Neutrophil (primary cell): ENCODE measurements at regions not wholly inside any gene's neighbourhood (a gene's known extent, or its start where the extent isn't known, plus 50 kb on each side); places are given as distances from the start of the nearest gene placed in this dataset.

Source experiments
- H3K27ac ChIP-seq: fragments of 200-600 bp; sonication (generic); 2 replicates; pipeline ENCODE4 v1.5.1; 2016; ENCODE audit warnings: mild to moderate bottlenecking, moderate library complexity
- H3K27me3 ChIP-seq: fragments of 200-600 bp; sonication (generic); 2 replicates; pipeline ENCODE4 v1.6.0; 2016; ENCODE audit warnings: mild to moderate bottlenecking
- H3K36me3 ChIP-seq: fragments of 200-600 bp; sonication (generic); 2 replicates; pipeline ENCODE4 v1.5.1; 2017
- H3K4me1 ChIP-seq, 2 experiments: fragments of 200-600 bp in 1 of 2; sonication (generic) in 1 of 2; 1 replicate in 1 of 2; 2 replicates in 1 of 2; pipeline versions ENCODE4 v1.5.1 to v1.6.1; 2013 to 2016; ENCODE audit warnings: low read depth in 1 of 2, low read length in 1 of 2, mild to moderate bottlenecking in 1 of 2, moderate library complexity in 1 of 2; ENCODE audit not compliant: control insufficient read depth in 1 of 2, insufficient read depth in 1 of 2
- H3K4me3 ChIP-seq, 2 experiments: fragments of 200-600 bp in 1 of 2; sonication (generic) in 1 of 2; 1 replicate in 1 of 2; 2 replicates in 1 of 2; pipeline ENCODE4 v1.5.1; 2013 to 2016; ENCODE audit warnings: low read depth in 1 of 2, low read length in 1 of 2, mild to moderate bottlenecking in 1 of 2, moderate library complexity in 1 of 2
- H3K9me3 ChIP-seq: fragments of 200-600 bp; sonication (generic); 2 replicates; pipeline ENCODE4 v1.5.1; 2016
- TF ChIP-seq, protein P1 (sequence below): fragments of 200-600 bp; sonication (generic); IDR thresholded peaks from 2 replicates; pipeline ENCODE4 v1.5.1; 2016; ENCODE audit warnings: antibody characterized with exemption

DNA sequence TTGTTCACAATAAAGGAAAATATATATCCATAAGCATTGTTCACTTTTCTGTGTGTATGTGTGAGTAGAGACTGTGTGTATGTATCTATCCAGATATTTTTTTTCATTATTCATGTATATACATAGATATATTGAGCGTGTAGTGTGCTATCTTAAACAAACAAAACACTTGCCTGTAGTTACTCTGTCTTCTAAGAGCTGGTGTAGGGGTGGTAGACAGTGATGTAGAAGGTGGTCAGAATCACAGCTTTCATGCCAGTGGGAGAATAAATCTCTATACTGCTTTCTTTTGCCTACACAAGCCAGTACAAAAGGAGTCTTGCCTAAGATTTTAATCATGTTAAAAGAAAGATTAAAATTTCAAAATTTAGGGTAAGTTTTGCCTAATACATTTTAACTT, 122.0 kb downstream of the UCHL5 start:
- Histone ChIP-seq H3K4me3 (no peak overlapping the region), H3K27me3 (no peaks in the 10 kb centered on the region), H3K27ac (peak overlapping the region; percentile 98), H3K4me1 (peaks cover 73 to 82% of the 10 kb centered on the region in 2 experiments), H3K36me3 (no peaks in the 10 kb centered on the region), H3K9me3 (no peaks in the 10 kb centered on the region)
- TF ChIP-seq, protein P1, sequence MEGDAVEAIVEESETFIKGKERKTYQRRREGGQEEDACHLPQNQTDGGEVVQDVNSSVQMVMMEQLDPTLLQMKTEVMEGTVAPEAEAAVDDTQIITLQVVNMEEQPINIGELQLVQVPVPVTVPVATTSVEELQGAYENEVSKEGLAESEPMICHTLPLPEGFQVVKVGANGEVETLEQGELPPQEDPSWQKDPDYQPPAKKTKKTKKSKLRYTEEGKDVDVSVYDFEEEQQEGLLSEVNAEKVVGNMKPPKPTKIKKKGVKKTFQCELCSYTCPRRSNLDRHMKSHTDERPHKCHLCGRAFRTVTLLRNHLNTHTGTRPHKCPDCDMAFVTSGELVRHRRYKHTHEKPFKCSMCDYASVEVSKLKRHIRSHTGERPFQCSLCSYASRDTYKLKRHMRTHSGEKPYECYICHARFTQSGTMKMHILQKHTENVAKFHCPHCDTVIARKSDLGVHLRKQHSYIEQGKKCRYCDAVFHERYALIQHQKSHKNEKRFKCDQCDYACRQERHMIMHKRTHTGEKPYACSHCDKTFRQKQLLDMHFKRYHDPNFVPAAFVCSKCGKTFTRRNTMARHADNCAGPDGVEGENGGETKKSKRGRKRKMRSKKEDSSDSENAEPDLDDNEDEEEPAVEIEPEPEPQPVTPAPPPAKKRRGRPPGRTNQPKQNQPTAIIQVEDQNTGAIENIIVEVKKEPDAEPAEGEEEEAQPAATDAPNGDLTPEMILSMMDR, result no peak

DNA sequence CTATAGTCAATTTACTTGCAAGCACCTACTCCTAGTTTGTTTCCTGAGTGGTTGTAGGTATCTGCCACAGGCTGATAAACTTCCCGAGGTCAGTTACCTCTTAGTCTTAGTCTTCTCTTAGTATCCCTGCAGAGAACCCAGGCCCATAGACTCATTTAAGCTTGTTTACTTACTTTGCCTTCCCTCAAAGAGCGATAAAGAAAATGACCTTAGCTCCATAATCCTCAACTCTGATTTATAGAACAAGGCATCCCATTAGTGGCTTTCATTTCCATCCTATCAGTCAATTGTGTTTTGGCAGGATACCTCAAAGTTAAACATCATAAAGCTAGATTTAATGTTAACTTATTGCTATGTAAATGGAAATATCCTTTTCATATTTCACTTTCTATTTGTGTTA, 119.7 kb downstream of the UCHL5 start:
- H3K27ac ChIP-seq, result peak overlapping the region; percentile 98
- TF ChIP-seq, protein P1, result no peak
- no peaks in the 10 kb centered on the region for H3K36me3 ChIP-seq
- no peak overlapping the region for H3K4me3 ChIP-seq
- H3K9me3 ChIP-seq, result no peaks in the 10 kb centered on the region
- no peaks in the 10 kb centered on the region for H3K27me3 ChIP-seq
- H3K4me1 ChIP-seq, result peaks cover 70 to 84% of the 10 kb centered on the region in 2 experiments

DNA sequence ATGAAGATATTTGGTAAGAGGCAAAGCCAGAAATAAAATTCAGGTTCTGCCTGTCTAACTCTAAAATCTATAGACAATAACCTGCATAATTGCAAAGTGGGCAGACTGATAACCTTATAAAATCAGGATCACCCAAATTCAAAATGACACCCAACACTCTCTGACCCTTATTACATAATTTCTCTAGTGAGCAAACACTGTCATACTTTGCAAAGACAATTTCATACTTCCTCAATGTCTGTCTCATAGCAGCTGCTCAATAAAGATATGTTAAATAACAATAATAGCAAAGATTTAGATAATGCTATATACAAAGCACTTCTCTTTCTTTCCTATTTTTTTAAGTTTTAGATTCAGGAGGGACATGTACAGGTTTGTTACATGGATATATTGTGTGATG, 118.5 kb downstream of the UCHL5 start:
- Histone ChIP-seq H3K9me3 (no peaks in the 10 kb centered on the region), H3K27ac (peak overlapping the region; percentile 98), H3K36me3 (no peaks in the 10 kb centered on the region), H3K27me3 (no peaks in the 10 kb centered on the region), H3K4me1 (peaks cover 58 to 82% of the 10 kb centered on the region in 2 experiments), H3K4me3 (no peak overlapping the region)
- TF ChIP-seq, protein P1, result no peak

DNA sequence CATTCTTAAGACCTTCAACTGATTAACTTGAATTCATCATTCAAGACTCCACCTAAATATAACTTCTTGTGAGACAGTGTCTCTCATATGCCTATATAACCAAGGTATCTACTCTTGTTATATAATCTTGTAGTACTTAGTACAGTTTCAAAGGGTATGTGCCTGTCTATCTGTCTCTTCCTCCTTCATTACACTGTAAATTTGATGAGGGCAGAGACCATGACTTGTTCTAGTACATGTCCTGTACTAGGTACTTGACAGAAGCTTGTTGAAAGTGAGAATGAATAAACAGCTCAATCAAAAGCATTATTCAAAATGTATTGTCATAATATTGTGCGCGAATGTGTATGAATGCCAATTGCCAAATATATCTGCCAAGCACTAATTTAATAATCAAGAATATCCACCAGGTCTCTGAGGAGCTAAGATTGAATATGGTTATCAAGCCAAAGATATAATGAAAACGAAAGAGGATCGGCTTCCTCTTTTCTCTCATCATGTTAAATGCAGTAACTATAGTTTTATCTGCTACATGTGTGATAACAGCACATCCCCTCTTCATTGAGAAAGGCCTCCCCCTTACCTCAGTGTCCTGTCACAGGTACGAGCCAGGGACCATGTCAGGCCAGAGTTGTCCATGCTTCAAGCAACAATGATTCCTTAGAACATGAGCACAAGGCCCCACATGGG, 117.3 kb downstream of the UCHL5 start:
- H3K4me1 ChIP-seq, result peaks cover 46 to 72% of the 10 kb centered on the region in 2 experiments
- TF ChIP-seq, protein P1, result no peak
- H3K27ac ChIP-seq, result peak overlapping the region; percentile 98
- H3K4me3 ChIP-seq, result no peak overlapping the region
- H3K27me3 ChIP-seq, result no peaks in the 10 kb centered on the region
- no peaks in the 10 kb centered on the region for H3K9me3 ChIP-seq
- no peaks in the 10 kb centered on the region for H3K36me3 ChIP-seq

DNA sequence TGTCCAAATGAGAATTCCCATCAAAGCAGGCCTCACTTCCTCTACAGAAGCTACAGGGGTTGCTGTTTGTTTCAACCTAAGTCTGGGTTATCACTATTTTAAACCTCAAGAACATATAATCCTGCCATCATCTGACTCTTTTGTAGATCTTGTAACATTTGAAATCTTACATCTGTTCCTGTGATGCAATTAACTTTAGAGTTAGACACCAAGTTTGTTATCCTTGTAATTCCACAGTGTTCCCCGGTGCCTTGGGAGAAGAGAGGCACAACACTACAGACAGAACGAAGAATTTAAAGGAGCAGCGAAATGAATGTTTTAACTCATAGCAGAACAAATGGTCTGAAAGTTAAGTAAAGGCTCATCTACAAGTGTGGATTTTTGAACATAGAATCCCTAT, 116.1 kb downstream of the UCHL5 start:
- H3K36me3 ChIP-seq, result no peaks in the 10 kb centered on the region
- peak overlapping the region; percentile 98 for H3K27ac ChIP-seq
- no peaks in the 10 kb centered on the region for H3K9me3 ChIP-seq
- TF ChIP-seq, protein P1, result no peak
- no peak overlapping the region for H3K4me3 ChIP-seq
- H3K27me3 ChIP-seq, result no peaks in the 10 kb centered on the region
- peaks cover 33 to 59% of the 10 kb centered on the region in 2 experiments for H3K4me1 ChIP-seq
